GM19467 (cell line): ENCODE measurements at regions not wholly inside any gene's neighbourhood (a gene's known extent, or its start where the extent isn't known, plus 50 kb on each side); places are given as distances from the start of the nearest gene placed in this dataset.

Experiments
- ATAC-seq: cut with Tn5 transposase; IDR thresholded peaks from one replicate; pipeline ENCODE4 v1.9.1; 2021; ENCODE audit warnings: mild to moderate bottlenecking, moderate library complexity; ENCODE audit not compliant: unreplicated experiment

DNA sequence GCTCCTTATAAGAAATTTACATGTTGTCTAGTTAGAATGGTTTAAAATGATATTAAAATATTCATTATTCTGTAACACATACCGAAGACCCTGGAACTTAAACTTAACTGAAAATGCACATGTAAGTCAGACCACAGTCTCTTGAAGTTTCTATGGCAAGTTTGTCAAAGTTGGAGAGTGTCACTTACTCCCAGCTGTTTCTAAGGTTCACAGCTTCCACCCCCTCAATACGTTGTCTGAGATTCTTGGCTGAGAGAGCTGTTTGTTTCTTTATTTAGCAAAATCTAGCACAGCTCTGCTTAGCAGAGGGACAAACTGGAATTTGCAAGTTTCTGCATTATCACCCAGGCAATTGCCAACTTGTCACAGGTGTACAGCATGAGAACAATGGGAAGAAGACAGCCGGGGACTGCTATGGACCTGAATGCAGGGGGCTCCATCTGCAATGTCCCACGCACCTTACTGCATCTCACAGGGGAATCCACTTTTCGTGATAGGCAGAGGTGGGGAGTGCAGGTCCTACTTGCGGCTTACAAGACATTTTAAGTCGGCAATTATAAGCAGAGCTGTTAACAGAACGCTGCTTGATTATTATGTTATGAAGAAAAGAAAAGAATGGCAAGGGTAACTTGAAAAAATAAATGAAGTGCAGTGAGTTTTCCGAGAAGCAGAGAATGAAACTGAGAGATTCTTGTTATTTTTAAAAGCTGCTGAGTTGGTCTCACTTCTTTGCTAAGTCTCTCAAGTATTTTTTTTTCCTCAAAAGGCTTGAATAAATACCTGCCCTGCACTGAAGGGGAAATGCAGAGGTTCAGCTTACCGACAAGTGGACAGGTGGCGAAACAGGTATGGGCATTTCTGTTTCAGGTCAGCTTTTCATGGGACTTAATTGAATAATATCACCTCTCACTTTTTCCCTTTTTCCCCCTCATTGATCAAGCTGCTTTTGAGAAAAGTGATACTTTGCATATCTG, 1072.1 kb upstream of the FANCL start:
- ATAC-seq, result no peak

DNA sequence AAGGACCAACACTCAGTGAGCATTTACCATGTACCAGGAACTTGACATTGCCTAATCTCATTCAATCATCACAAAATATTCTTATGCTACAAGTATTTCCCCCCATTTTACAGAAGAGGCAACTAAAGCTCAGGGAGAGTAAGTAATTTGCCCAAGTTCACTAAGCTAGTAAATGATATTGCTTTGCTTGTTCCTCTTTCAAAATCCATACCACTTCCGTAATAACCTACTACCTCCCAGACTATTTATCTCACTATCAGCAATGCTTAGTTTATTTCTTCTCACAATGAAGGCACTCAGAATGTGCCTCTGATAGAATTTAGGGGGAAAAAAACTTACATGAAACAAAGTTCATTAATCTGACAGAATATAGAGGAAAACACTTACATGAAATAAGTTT, 1070.9 kb upstream of the FANCL start:
- no peak for ATAC-seq

DNA sequence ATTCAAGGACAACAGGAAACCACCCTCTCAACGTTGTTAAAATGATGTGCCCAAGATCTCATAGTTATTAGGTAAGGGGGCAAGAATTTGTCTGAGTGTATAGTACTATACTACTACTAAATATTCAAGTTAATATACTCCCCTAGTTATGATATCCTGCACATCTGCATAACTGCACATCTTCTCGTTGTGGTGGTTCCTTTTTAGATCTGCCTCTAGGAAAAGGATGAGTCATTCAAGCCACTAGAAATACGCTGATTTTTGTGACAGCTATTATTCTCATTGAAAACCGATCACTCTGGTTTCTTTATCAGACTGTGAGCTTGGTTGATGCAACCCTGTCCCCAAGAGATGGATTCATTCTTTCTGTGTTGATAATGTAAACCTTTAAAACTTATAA, 1067.0 kb upstream of the FANCL start:
- ATAC-seq, result no peak

DNA sequence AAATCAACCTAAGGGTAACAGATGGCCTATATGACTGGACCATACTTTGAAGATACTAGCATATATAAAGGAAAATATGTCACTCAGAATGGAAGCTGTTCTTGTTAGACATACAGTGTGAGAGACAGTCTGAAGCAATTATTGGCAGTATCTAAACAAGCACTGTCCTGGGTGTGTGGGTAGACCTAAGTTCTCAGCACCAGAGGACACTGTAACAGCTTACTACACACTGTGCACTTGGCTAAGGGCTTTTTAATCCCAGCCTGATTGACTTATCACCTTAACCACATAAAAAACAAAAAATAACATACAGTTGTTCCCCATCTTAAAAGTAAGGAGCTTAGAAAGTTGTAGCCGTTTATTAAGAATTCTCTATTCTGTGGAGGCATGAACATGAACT, 1066.1 kb upstream of the FANCL start:
- no peak for ATAC-seq

DNA sequence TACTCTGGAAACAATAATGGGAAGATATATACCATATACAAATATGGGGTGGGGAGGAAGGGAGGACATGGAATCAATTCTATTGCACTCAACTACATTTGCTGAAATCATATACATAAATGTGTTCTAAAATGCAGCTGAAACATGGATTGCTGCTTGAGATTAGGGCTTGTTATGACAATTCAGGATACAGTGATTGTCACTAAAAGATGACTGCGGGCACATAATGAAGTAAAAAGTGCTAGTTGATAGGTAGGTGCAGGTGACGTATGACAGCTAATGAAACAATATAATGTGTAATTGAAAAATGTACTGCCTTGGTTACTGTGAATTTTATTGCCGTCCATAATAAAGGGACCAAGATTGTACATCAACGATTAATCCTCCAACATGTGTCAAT, 1062.1 kb upstream of the FANCL start:
- no peak for ATAC-seq

DNA sequence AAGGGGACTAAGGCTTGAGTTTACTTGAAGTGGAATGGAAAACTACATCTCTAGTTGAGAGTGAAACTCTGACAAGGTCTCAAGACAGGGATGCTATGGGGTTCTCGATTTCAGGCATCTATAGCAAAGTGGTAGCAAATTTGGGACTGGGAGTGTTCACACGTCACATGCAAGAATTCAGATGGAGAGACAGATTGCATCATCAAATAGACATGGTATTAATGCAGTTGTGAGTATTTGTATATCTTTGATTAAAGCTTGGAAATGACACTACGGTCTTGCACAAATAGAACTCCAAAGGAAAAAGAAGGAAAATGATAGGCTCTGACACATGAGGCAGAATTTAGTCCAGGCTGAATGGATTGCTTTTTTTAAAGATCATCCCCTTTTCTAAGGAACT, 1061.6 kb upstream of the FANCL start:
- no peak for ATAC-seq

DNA sequence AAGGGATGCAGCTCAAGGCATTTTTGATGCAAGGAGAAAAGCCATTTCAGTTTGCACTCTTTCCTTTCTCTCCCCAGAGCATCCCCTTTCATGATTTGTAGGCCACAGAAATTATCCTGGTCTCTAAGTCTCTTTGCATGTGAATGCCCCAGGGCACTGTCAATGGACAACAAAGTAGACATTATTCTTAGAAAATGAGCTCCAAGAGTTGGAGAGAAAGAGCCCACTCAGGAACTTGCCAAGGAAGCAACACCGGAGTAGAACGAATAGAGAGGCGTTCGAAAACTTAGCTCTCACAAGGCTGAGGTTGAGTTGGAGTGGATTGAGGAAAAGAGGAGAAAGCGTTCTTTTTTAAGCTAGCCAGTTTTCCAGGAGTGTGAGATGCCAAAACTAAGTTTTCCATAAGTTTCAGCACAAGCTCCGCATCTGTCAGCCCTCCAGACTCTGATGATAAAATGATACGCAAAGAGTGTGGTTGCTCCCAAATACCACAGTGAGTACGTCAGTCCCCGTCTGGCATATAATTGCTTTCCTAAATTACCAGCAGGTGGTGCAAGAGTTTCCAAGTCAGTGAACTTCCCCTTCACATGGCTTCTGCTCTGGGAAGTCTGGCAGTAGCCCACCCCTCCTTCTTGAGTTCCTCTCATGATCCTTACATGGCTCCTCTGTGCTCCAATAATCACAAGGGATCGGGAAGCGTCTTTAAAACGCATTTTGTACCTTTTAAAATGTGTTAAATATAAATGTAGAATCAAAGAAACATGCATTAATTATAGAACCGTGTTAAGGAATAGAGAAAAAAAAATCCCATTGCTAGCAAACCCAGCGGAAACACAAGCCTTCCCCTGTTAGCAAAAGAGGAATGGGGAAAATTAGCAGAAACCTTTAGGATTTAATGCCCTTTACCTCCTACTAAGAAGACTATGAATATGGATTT, 1060.6 kb upstream of the FANCL start:
- no peak for ATAC-seq

DNA sequence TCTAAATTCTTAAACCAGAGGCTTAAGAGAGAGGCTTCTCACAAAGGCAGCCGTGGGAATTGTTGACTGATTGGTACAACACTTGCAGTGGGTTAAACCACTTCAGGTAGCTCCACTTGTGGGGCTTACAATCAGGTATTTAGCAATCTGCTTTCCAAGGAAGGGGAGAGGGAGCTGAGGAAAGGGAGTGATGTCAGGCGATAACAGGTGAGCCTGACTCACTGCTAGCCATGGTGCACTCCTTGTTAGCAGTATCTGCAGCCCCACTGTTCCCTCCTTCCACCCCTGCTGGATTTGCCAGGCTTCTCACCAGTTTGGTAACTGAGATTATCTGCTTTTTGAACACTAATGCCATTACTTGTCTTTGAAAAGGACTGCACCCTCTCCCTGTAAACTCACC, 1056.7 kb upstream of the FANCL start:
- no peak for ATAC-seq

DNA sequence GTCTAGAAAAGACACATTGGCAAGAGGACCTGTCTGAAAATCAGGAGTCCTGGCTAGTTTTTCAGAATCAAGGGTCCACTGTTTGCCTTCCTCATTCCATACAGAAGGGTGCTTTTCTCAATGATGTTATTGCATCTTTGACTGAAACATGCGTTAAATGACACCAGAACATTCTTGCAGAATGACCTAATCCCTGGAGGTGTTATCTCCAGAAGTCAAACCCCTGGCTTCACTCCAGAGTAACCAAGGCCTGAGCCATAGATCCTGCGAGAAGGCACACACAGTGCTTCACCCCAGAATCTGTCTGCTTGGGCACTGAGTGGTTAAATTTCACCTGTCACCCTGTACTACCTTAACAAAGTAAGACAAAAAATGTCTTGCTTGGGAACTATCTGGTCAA, 1055.2 kb upstream of the FANCL start:
- ATAC-seq, result no peak

DNA sequence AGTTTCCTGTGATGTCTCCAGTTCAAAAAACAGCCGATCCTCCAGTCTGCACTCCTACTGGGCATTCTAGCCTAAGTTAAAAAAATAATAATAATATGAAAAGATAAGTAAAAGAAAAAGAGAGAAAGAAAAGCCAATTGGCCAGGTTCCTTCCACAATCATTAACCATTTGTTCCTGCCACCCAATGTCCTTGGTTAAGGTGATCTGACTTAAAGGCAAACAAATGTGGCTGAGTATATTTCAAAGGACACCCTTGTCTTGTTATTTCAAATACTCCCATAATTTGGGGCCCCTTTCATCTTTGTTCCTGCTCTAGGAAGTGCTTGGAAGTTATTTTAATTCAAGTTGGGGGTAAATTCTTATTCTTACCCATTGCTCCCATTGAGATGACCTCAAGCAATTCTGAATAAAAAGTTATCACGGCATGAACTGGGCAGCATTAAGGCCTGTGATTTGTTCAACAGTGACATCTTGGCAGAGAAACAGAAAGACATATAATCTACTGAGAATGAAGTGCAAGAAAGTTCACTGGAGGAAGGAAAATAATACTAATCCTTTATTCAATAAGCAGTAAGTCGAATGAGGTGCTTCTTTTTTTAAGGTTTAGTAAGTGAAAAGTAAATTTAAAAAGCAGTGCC, 1054.5 kb upstream of the FANCL start:
- ATAC-seq, result no peak

DNA sequence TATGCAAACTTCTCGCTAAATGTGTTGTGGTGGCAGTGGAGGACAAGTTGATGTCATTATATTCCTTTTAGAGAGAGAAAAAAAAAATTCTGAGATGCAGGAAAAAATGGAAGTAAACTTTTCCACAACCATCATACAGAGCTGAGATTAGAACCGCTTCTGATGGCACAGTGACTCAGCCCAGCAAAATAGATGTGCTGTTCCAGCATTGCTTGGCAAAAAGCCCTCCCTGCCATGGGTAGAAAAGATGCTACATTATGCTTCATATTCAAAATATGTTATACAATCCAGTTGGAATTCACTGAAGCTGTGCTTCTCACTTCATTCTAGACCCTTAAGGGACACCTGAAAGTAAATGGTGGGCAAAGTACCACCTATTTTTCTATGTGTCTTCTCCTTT, 1047.6 kb upstream of the FANCL start:
- ATAC-seq, result no peak

DNA sequence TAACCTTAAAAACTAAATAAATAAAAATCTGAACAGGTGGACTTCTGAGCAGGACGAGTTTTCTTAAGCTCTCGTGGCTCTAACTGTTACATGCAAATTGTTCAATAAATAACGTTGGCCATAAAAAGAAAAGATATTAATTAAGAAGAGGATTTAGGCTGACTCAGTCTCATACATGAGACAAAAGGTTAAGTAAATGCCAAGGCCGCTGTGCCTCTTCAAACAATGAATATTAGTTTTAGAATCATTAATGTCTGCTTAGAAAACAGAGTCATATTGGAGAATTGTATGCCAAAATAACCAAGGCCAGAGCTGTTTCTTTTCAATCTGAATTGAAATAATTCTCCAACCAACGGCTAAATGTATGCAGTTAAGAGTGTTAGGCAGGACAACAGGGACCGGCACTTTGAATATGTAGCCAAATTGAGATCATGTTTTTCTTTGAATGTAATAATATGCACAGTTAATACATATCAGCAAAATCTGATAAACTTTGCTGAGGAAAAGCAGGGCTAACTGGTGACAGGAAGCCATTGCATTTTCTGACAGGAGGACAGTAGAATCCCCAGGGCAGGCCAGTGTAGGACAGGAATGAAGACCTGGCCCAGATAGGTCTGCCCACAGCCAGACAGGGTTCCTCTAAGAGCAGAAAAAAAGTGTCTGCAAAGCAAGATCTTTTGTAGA, 1041.4 kb upstream of the FANCL start:
- no peak for ATAC-seq

DNA sequence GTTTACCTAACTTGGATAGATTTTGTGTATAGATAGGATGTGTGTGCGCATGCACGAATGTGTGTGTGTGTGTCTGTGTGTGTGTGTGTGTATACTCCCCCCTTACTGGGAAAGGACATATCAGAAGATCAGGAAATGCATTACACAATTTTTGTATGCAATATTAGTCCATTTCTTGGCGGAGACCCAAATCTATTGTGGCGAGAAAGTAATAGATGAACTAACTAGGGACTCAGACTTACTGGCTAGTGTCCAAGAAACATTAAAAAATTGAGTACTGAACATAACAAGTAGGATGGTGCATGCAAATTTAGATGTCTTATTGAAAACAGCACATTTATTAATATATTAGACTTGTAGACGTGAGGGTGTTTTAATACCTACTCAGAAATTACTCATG, 1036.5 kb upstream of the FANCL start:
- ATAC-seq, result no peak

DNA sequence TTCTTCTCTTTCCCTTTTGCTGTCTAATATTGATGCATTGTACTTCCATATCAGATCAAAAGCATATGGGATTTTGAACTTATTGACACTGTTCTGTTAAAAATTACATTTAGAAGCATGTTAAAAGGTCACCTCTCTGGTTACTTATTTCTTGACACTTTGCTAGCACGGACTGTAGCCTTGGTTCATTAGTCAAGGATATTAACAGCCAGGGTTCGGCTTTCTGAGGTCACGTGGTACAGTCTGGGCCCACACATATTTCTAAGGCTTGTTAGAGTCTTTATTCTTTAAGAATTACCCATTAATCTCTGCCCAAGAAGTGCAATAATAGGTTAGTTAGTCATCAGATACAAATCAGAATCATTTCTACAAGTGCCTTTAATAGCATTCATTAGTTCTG, 1035.8 kb upstream of the FANCL start:
- ATAC-seq, result peak; percentile 75

DNA sequence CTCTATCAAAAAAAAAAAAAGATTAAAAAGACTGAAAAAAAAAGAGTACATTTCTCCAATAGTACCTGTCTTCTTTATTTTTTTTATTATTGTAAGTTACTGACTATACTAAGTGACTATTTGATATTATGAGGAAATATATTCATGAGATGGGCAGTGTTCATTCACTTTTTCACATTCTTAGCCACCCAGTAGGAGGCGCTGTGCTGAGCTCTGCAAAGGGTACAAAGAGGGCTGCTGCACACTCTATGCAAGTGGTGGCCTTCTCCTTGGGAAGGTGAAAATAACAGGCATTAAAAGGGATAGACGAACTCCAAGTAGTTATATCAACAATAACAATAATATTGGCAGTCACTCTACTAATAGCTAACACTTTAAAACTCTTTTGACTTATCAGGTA, 1034.9 kb upstream of the FANCL start:
- no peak for ATAC-seq

DNA sequence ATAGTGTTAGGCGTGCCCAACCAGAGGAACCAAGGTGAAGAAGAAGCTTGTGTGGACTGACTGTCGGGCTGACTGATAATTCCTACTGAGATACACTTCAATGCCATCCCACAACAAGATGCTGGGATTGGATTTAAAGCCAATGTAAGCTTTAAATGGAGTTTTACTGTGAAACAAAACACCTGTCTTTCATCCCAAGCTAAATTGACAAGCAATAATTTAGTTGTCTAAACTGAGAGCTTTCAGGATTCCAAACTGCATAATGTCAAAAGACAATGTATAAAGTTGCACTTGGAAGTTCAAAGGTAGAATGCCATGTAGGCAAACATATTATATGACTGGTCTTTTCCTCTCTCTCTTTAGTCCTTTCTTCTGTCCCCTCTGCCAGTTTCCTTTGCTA, 1025.3 kb upstream of the FANCL start:
- ATAC-seq, result no peak

DNA sequence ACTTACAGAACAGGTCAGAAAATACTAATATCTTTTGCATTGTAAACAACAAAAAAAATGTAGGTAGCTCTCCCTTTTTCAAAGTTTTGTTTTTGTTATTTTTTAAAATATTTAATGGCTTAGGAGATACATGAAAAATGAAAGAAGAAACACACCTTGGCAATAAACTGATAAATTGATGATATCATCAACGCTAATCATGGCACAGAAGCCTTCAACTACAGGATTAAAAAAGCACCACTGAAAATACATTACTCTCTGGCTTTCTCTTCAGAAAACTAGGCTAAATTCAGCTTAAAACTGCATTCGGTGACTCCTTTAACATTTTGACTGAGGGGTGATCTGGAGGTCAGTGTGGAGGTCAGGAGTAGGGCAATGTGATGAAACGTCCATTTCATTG, 1018.8 kb upstream of the FANCL start:
- no peak for ATAC-seq

DNA sequence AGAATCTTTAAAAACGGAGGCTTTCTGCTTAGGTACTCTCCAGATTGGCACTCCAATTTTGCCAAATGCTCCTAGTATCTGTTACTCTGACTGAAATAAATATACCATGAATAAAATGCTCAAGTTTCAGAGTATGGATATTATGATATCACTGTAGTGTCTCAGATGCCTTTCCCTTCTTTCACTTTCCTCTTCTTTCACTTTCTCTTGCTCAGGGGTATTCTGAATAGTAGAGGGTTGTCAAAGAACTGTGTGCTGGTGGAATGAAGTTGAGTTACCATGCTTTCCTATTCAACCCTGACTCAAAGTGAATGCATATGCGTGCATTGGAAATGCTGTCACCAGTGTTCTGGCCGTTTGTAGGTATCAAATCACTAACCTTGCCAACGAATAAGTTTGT, 1015.2 kb upstream of the FANCL start:
- ATAC-seq, result no peak

DNA sequence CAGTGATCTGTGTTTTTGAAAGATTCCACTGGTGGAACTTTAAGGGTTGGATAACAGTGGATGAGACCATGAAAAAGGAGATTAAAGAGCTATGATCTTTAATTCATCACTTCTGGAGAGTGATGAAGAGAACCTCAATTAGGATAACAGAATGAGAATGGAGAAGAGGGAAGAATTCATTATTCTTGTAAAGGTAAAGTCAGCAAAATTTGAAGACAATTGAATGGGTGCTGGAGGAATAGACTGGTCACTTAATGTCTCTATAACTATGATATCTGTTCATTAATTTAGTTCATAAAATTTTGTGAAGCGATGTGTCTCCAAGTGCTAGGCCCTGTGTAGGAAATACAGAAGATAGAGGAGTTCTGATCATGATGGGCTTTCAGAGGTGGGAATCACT, 1013.2 kb upstream of the FANCL start:
- no peak for ATAC-seq

DNA sequence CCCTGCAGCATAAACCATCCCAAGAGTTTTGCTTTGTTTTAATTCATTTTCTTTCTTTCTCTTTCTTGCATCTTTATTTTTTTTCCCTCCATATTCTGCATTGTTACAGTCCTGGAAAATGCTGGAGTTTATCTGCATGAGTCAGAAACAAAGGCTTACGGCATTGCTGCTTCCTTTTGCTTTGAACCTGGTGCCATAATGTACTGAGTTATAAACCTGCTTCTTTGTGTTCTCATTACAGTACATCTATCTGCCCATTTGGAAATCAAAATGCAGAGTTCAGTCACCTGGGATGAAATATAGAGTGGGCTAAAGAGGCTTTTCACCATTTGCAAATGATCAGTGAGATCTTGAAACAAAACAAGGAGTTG, 1009.2 kb upstream of the FANCL start:
- no peak for ATAC-seq
